Suprapubic skin (tissue), 3 donors: ENCODE measurements at regions not wholly inside any gene's neighbourhood (a gene's known extent, or its start where the extent isn't known, plus 50 kb on each side); places are given as distances from the start of the nearest gene placed in this dataset.
"Not testable (repeated sequence)": the region's sequence is repeated elsewhere in the genome, so short reads cannot be mapped to it uniquely, and the experiment has no call there.

Experiments
- CTCF ChIP-seq, 2 donors: fragments of 200-600 bp in 1 of 2; fragments of 450-650 bp in 1 of 2; sonication (generic) in 1 of 2; IDR thresholded peaks; one replicate each; pipeline ENCODE4 v1.5.1; 2016 to 2019; ENCODE audit warnings: antibody characterized with exemption in 2 of 2, mild to moderate bottlenecking in 1 of 2, moderate library complexity in 1 of 2
- EP300 ChIP-seq: sonication (generic); formaldehyde crosslinking; IDR thresholded peaks from one replicate; pipeline ENCODE4 v1.6.1; 2017; ENCODE audit warnings: antibody characterized with exemption

- TF ChIP-seq CTCF (IDR thresholded peaks at IDR 0.05); EP300: not testable (repeated sequence)
Measured at GRCh38 chr15:31709479-31709878, 320.8 kb upstream of the CHRNA7 start.
